Mesothelial cell of epicardium (in vitro differentiated cells): ENCODE measurements at regions not wholly inside any gene's neighbourhood (a gene's known extent, or its start where the extent isn't known, plus 50 kb on each side); places are given as distances from the start of the nearest gene placed in this dataset.

Experiments used
- DNase-seq, 2 experiments: peaks; one replicate each; pipeline ENCODE4 v3.0.0; 2021; ENCODE audit warnings: low spot score in 2 of 2; ENCODE audit not compliant: unreplicated experiment in 2 of 2
- H3K27ac Mint-ChIP-seq: 2 replicates; pipeline ENCODE4 v1.8.0; 2021; ENCODE audit warnings: mixed read lengths
- H3K27me3 Mint-ChIP-seq: 2 replicates; pipeline ENCODE4 v1.8.0; 2021; ENCODE audit warnings: low read depth, mixed read lengths
- H3K36me3 Mint-ChIP-seq: 2 replicates; pipeline ENCODE4 v1.8.0; 2021; ENCODE audit warnings: mixed read lengths
- H3K4me1 Mint-ChIP-seq: 2 replicates; pipeline ENCODE4 v1.8.0; 2021; ENCODE audit warnings: mixed read lengths
- H3K4me3 Mint-ChIP-seq: 2 replicates; pipeline ENCODE4 v1.8.0; 2021; ENCODE audit warnings: mild to moderate bottlenecking, moderate library complexity, mixed read lengths
- H3K9me3 Mint-ChIP-seq: 2 replicates; pipeline ENCODE4 v1.8.0; 2021; ENCODE audit warnings: mixed read lengths
- TF ChIP-seq, protein P1 (sequence below): fragments of 200-600 bp; sonication (generic); IDR thresholded peaks from one replicate; pipeline ENCODE4 v1.5.0; 2021; ENCODE audit warnings: antibody characterized with exemption; ENCODE audit not compliant: unreplicated experiment

- no peak for DNase-seq
- Mint-ChIP-seq H3K27ac (no peak overlapping the region), H3K36me3 (peaks cover 27% of the 10 kb centered on the region), H3K27me3 (no peaks in the 10 kb centered on the region), H3K4me1 (peaks cover 3% of the 10 kb centered on the region), H3K4me3 (no peak overlapping the region), H3K9me3 (no peaks in the 10 kb centered on the region)
- TF ChIP-seq, protein P1, sequence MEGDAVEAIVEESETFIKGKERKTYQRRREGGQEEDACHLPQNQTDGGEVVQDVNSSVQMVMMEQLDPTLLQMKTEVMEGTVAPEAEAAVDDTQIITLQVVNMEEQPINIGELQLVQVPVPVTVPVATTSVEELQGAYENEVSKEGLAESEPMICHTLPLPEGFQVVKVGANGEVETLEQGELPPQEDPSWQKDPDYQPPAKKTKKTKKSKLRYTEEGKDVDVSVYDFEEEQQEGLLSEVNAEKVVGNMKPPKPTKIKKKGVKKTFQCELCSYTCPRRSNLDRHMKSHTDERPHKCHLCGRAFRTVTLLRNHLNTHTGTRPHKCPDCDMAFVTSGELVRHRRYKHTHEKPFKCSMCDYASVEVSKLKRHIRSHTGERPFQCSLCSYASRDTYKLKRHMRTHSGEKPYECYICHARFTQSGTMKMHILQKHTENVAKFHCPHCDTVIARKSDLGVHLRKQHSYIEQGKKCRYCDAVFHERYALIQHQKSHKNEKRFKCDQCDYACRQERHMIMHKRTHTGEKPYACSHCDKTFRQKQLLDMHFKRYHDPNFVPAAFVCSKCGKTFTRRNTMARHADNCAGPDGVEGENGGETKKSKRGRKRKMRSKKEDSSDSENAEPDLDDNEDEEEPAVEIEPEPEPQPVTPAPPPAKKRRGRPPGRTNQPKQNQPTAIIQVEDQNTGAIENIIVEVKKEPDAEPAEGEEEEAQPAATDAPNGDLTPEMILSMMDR, result no peak
Measured at GRCh38 chr16:27708651-27709050, 158.7 kb downstream of the KATNIP start.

DNA sequence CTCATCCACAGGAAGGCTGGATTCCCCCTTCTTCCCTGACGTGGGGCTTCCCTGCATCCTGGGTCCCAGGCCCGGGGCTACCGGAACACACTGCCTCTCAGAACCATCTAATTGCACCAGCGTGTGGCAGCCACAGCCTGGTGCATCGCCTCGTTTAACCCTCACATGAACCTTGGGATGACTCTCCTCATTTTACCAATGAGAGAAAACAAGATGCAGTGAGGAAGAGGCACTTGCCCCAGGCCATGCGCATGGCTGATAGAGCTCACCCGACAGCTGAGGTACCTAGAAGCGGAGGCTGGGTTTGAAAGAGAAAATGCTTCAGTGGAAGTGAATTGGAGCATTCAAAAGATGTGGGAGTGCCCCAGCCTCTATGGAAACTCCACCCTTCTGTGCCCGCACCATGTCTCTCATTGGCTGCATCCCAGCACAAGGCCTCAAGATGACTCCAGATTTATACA, 162.3 kb downstream of the KATNIP start:
- TF ChIP-seq, protein P1, result no peak
- Mint-ChIP-seq H3K4me1 (peaks cover under 1% of the 10 kb centered on the region), H3K4me3 (no peak overlapping the region), H3K9me3 (no peaks in the 10 kb centered on the region), H3K27me3 (no peaks in the 10 kb centered on the region), H3K36me3 (peaks cover 32% of the 10 kb centered on the region), H3K27ac (no peak overlapping the region)
- DNase-seq, result no peak

DNA sequence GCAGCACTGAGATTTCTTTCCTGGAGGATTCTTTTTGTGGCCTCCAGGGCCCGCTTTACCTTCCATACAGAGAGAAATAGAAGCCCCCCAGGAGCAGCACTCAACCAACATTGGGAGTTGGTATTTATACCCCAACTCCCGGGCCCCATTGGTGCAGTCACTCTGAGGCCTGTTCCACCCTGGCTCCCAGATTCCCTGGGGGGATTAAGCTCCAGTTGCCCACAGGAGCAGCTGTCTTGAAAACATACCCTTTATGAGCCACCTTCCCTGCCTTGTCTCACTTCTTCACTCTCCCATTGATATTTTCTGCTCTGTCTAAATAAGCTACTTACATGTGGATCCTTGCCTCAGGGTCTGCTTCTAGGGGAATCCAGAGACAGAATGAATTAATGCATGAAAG, 167.8 kb downstream of the KATNIP start:
- TF ChIP-seq, protein P1, result no peak
- Mint-ChIP-seq H3K4me1 (peaks cover 27% of the 10 kb centered on the region), H3K27ac (no peak overlapping the region), H3K36me3 (peaks cover 23% of the 10 kb centered on the region), H3K9me3 (no peaks in the 10 kb centered on the region), H3K27me3 (no peaks in the 10 kb centered on the region), H3K4me3 (no peak overlapping the region)
- DNase-seq, result no peak

- no peak overlapping the region for H3K4me3 Mint-ChIP-seq
- no peaks in the 10 kb centered on the region for H3K27me3 Mint-ChIP-seq
- H3K36me3 Mint-ChIP-seq, result peaks cover 26% of the 10 kb centered on the region
- H3K4me1 Mint-ChIP-seq, result peaks cover 27% of the 10 kb centered on the region
- TF ChIP-seq, protein P1, result no peak
- no peaks in the 10 kb centered on the region for H3K9me3 Mint-ChIP-seq
- peak overlapping the region; percentile 62 for H3K27ac Mint-ChIP-seq
- no peak for DNase-seq
Measured at GRCh38 chr16:27718201-27719105, 168.5 kb downstream of the KATNIP start.

DNA sequence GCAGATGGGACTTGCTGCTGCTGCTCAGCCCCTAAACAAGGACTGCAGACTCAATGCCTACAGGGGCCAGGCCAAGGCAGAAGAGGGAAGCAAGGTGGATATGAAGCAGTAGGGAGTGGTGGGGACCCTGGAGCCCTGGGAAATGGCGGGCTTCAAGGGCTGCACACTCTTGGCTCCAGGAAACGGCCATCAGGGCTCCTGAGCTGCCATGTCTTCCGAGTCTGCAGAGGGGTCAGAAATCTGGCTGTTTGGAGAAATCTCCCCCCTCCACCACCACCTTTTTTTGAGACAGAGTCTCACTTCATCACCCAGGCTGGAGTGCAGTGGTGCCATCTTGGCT, 169.1 kb downstream of the KATNIP start:
- Mint-ChIP-seq H3K36me3 (peaks cover 26% of the 10 kb centered on the region), H3K4me3 (no peak overlapping the region), H3K4me1 (peaks cover 31% of the 10 kb centered on the region), H3K9me3 (no peaks in the 10 kb centered on the region), H3K27ac (no peak overlapping the region), H3K27me3 (no peaks in the 10 kb centered on the region)
- DNase-seq, result no peak
- TF ChIP-seq, protein P1, result no peak
